Nephron progenitor cell (in vitro differentiated cells): ENCODE measurements at regions not wholly inside any gene's neighbourhood (a gene's known extent, or its start where the extent isn't known, plus 50 kb on each side); places are given as distances from the start of the nearest gene placed in this dataset.

Experiments
- DNase-seq: peaks from one replicate; pipeline ENCODE4 v3.0.0; 2021
- H3K27ac Mint-ChIP-seq: 2 replicates; pipeline ENCODE4 v1.8.0; 2021; ENCODE audit warnings: mild to moderate bottlenecking, moderate library complexity, mixed read lengths
- H3K27me3 Mint-ChIP-seq: 2 replicates; pipeline ENCODE4 v1.8.0; 2021; ENCODE audit warnings: mild to moderate bottlenecking, low read depth, mixed read lengths; ENCODE audit not compliant: poor library complexity
- H3K36me3 Mint-ChIP-seq: 2 replicates; pipeline ENCODE4 v1.8.0; 2021; ENCODE audit warnings: low read depth, mixed read lengths
- H3K4me1 Mint-ChIP-seq: 2 replicates; pipeline ENCODE4 v1.8.0; 2021; ENCODE audit warnings: mixed read lengths
- H3K4me3 Mint-ChIP-seq: 2 replicates; pipeline ENCODE4 v1.8.0; 2021; ENCODE audit warnings: mild to moderate bottlenecking, moderate library complexity, mixed read lengths
- H3K9me3 Mint-ChIP-seq: 2 replicates; pipeline ENCODE4 v1.8.0; 2021; ENCODE audit warnings: mild to moderate bottlenecking, moderate library complexity, mixed read lengths
- TF ChIP-seq, protein P1 (sequence below): fragments of 200-600 bp; sonication (generic); IDR thresholded peaks from 2 replicates; pipeline ENCODE4 v1.5.0; 2021; ENCODE audit warnings: antibody characterized with exemption

DNA sequence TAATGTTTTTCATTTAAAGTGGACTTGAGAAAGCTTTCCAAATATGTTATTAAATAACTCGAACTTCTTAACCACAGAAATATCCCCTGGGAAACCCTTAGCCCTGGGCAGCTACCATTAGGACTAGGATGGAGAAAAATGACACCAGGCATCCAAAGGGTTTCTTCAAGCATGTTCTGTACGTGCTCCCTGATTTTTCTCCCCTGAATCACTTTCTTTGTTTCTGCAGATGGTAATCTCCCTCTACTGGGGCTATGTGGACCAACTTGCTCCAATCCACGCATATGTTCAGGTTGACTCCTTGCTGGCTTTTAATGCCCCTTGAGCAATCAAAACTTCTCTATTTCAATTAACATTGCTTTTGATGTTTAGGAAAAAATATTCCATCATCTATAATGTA lies 312.7 kb upstream of the C1orf87 start:
- H3K27ac Mint-ChIP-seq: no peak overlapping the region
- TF ChIP-seq, protein P1, sequence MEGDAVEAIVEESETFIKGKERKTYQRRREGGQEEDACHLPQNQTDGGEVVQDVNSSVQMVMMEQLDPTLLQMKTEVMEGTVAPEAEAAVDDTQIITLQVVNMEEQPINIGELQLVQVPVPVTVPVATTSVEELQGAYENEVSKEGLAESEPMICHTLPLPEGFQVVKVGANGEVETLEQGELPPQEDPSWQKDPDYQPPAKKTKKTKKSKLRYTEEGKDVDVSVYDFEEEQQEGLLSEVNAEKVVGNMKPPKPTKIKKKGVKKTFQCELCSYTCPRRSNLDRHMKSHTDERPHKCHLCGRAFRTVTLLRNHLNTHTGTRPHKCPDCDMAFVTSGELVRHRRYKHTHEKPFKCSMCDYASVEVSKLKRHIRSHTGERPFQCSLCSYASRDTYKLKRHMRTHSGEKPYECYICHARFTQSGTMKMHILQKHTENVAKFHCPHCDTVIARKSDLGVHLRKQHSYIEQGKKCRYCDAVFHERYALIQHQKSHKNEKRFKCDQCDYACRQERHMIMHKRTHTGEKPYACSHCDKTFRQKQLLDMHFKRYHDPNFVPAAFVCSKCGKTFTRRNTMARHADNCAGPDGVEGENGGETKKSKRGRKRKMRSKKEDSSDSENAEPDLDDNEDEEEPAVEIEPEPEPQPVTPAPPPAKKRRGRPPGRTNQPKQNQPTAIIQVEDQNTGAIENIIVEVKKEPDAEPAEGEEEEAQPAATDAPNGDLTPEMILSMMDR: no peak
- no peaks in the 10 kb centered on the region for H3K36me3 Mint-ChIP-seq
- no peaks in the 10 kb centered on the region for H3K9me3 Mint-ChIP-seq
- no peak for DNase-seq
- no peaks in the 10 kb centered on the region for H3K4me1 Mint-ChIP-seq
- H3K4me3 Mint-ChIP-seq: no peak overlapping the region
- H3K27me3 Mint-ChIP-seq: peaks cover 8% of the 10 kb centered on the region

DNA sequence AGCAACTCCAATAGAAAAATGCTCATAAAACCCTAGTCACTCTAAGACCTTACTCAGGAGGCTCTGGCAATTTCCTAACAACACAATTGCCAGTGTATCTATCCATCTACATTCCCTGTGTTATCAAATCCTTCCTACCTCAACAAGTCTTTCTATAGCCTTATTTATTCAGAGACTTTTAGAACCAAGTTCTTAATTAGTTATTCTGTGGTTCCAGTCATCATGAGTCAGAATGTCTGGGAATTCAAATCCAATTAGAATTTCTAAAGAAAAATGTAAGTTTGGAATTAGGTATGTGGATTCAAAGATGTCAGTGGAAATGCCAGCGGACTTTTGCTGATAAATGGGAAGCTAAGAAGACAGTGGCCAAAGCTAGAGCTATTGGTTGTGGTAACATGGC lies 302.6 kb upstream of the C1orf87 start:
- Mint-ChIP-seq H3K27me3 (peaks cover 5% of the 10 kb centered on the region), H3K36me3 (no peaks in the 10 kb centered on the region), H3K9me3 (peaks cover 3% of the 10 kb centered on the region), H3K4me1 (no peaks in the 10 kb centered on the region), H3K4me3 (no peak overlapping the region), H3K27ac (no peak overlapping the region)
- no peak for DNase-seq
- TF ChIP-seq, protein P1: no peak

DNA sequence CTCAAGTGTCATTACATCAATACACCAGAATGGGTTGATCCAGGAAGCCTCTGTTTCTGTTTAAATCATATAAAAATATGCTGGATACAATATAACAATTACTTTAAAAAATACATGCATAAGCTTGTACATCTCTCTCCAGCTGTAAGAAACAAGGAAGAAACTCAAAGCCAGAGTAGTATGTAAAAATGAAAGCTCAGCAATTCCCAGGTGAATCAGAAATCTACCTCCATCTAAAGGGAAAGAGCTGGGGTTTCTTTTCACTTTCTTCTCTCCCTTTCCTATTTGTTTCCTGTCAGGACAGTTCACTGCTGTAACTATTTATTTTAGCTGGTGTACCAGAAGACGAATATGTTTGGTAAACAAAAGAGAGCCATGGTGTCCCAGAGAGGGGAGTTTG lies 301.0 kb upstream of the C1orf87 start:
- peaks cover 5% of the 10 kb centered on the region for H3K27me3 Mint-ChIP-seq
- no peaks in the 10 kb centered on the region for H3K36me3 Mint-ChIP-seq
- no peak overlapping the region for H3K4me3 Mint-ChIP-seq
- no peaks in the 10 kb centered on the region for H3K4me1 Mint-ChIP-seq
- no peak overlapping the region for H3K27ac Mint-ChIP-seq
- DNase-seq: no peak
- TF ChIP-seq, protein P1: no peak
- H3K9me3 Mint-ChIP-seq: peaks cover 7% of the 10 kb centered on the region

DNA sequence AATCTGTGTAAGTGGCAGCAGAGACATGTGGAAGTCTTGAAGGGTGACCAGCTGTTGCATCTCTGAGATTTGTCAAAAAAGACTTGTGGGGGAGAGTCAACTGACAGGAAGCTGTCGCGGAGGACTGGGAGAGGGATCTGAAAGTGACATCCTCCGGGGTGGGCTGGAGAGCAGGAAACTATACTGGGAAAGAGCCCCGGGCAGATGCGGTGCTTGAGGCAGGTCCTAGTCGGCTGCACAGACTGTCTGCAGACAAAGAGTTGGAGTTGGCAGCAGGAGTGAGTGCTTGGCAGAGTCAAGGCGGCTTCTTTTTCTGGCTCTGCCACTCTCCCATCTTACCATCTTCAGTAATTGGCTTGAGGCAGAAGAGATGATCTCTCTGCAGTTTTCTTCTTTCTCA lies 294.0 kb upstream of the C1orf87 start:
- Mint-ChIP-seq H3K36me3 (no peaks in the 10 kb centered on the region), H3K9me3 (peaks cover 7% of the 10 kb centered on the region), H3K4me3 (no peak overlapping the region), H3K27me3 (peaks cover 3% of the 10 kb centered on the region), H3K27ac (no peak overlapping the region), H3K4me1 (peaks cover 6% of the 10 kb centered on the region)
- TF ChIP-seq, protein P1: no peak
- no peak for DNase-seq

DNA sequence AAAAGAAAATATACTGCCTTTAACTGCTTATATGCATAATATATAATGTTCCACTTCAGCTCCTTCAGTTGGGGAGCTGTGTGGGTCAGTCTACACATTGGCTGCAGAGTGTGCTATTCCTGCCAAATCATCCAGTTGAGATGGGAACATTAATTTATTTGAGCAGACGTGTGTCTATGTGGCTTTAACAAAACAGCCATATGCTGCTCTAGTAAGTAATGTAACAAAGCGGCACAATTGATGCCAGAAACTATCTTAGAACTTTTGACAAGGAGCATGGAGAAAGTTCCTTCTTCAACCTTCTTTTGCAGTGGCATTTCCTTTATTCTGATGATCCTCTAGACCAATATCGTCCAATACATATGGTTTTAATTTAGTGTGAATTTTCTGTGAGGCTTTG lies 285.9 kb upstream of the C1orf87 start:
- TF ChIP-seq, protein P1: no peak

DNA sequence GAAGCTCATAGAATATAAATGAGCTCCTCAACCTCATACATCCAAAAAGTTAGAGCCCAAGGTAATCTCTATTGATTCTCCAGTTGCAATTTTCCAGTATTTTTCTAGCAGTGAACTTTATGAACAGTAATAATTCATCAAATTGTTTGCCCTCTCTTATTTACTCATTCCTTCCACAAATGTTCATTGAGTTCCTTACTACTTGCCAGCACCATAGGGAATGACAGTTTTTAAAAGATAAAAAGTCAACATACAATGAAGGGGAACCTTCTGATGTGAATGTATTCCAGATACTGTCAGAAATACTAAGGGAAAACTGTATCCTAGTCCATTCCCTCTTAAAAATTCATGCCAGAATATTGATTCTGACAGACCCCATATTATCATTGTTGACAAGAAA lies 277.0 kb upstream of the C1orf87 start:
- Mint-ChIP-seq H3K9me3 (no peaks in the 10 kb centered on the region), H3K4me3 (no peak overlapping the region), H3K36me3 (no peaks in the 10 kb centered on the region), H3K4me1 (no peaks in the 10 kb centered on the region), H3K27ac (no peak overlapping the region), H3K27me3 (no peaks in the 10 kb centered on the region)
- no peak for DNase-seq
- TF ChIP-seq, protein P1: no peak

More for the DNA sequence above, 285.9 kb upstream of the C1orf87 start:
- H3K9me3 Mint-ChIP-seq: no peaks in the 10 kb centered on the region
- H3K4me1 Mint-ChIP-seq: no peaks in the 10 kb centered on the region
- DNase-seq: no peak
- no peak overlapping the region for H3K27ac Mint-ChIP-seq
- H3K4me3 Mint-ChIP-seq: no peak overlapping the region
- H3K27me3 Mint-ChIP-seq: peaks cover 10% of the 10 kb centered on the region
- H3K36me3 Mint-ChIP-seq: no peaks in the 10 kb centered on the region
